Fibroblast of gingiva (primary cell): ENCODE measurements at regions not wholly inside any gene's neighbourhood (a gene's known extent, or its start where the extent isn't known, plus 50 kb on each side); places are given as distances from the start of the nearest gene placed in this dataset.

Source experiments
- DNase-seq: peaks from one replicate; pipeline ENCODE4 v3.0.0-alpha.2; 2011; ENCODE audit warnings: low read depth

DNA sequence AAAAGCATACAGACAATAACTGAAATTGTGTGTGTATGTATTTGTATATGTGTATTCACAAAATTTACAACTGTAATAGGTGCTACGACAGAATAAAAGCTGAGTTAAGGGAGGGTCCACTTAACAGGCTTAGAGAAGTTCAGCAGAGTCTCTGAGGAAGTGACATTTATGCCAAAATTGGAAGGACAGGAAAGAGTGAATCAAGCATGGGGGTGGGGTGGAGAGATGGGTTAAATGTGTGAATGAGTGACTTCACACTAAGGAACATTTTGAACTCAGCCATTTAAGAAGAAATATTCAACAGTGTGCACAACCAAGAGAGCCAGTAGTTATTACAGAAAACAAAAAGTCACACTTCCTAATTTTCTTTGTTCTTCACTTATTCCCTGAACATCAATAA, 53.8 kb upstream of the RGS1 start:
- DNase-seq, result no peak

DNA sequence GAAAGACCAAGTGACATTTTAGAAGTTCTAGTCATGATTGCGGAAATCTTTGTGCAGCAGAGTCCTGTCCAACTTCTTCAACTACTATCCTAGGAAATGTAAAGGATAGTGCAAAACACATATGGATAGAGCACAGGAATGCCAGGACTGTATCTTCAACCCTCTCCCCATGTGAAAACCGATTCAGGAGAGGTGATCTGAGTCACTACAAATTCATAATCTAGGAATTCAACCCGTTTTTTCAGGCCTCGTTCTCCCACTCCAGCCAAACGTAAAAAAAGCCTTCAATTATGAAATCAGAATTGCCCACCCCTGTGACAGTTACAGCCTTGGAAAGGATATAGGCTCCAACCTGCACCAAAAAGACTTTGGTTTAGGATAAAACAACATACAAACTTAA, 52.9 kb upstream of the RGS1 start:
- no peak for DNase-seq

DNA sequence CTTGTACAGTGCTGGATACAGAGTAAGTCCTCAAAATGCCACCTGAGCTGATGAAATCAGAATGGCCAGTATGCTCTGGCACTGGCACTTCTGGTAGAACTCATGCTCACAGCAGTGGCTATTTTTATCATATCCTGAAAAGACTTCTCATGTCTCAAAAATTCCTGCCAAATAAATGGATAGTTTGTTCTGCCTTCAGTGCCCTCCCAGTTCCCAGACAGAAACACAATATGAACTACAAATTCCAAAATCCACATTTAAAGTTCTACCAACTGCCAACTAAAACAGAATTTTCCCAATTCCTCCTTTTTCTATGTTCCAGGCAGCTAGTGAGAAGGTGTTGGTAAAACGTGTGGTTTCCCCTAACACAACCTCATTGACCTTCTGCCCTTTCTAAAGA, 51.4 kb upstream of the RGS1 start:
- DNase-seq, result peak; percentile 30
